Mucosa of stomach (tissue), 1 donor: ENCODE measurements at regions not wholly inside any gene's neighbourhood (a gene's known extent, or its start where the extent isn't known, plus 50 kb on each side); places are given as distances from the start of the nearest gene placed in this dataset.

Experiments
- H3K27me3 ChIP-seq: one replicate; pipeline ENCODE4 v1.7.0; 2013; ENCODE audit warnings: mild to moderate bottlenecking, low read length; ENCODE audit not compliant: control insufficient read depth, insufficient read depth
- H3K36me3 ChIP-seq: one replicate; pipeline ENCODE4 v1.7.0; 2013; ENCODE audit warnings: low read length; ENCODE audit not compliant: control insufficient read depth, insufficient read depth
- H3K4me1 ChIP-seq: one replicate; pipeline ENCODE4 v1.7.0; 2013; ENCODE audit warnings: mild to moderate bottlenecking, low read length; ENCODE audit not compliant: control insufficient read depth, insufficient read depth
- H3K4me3 ChIP-seq: one replicate; pipeline ENCODE4 v1.7.0; 2013; ENCODE audit warnings: low read length
- H3K9ac ChIP-seq: one replicate; pipeline ENCODE4 v1.7.0; 2013; ENCODE audit warnings: mild to moderate bottlenecking, low read length, moderate library complexity
- H3K9me3 ChIP-seq: one replicate; pipeline ENCODE4 v1.7.0; 2013; ENCODE audit warnings: mild to moderate bottlenecking, low read length, moderate library complexity; ENCODE audit not compliant: control insufficient read depth
- donor health status: Pancreatic carcinoma.

- Histone ChIP-seq H3K4me3 (no peak overlapping the region), H3K4me1 (no peaks in the 10 kb centered on the region)
These were observed 192.8 kb downstream of the LTN1 start for GRCh38 chr21:28799926-28800325.

GRCh38 chr21:28798798-28799197 is 193.9 kb downstream of the LTN1 start:
- no peaks in the 10 kb centered on the region for H3K4me1 ChIP-seq
- H3K9ac ChIP-seq, result no peak overlapping the region
- no peaks in the 10 kb centered on the region for H3K36me3 ChIP-seq
- no peak overlapping the region for H3K4me3 ChIP-seq
- H3K27me3 ChIP-seq, result no peaks in the 10 kb centered on the region
- H3K9me3 ChIP-seq, result no peaks in the 10 kb centered on the region

More at GRCh38 chr21:28799926-28800325, 192.8 kb downstream of the LTN1 start:
- H3K36me3 ChIP-seq, result no peaks in the 10 kb centered on the region
- no peaks in the 10 kb centered on the region for H3K27me3 ChIP-seq
- no peaks in the 10 kb centered on the region for H3K9me3 ChIP-seq
- no peak overlapping the region for H3K9ac ChIP-seq

- Histone ChIP-seq H3K4me1 (no peaks in the 10 kb centered on the region), H3K9me3 (no peaks in the 10 kb centered on the region), H3K9ac (no peak overlapping the region), H3K4me3 (no peak overlapping the region), H3K36me3 (no peaks in the 10 kb centered on the region), H3K27me3 (no peaks in the 10 kb centered on the region)
These were observed 197.4 kb downstream of the LTN1 start for GRCh38 chr21:28795251-28795650.

- Histone ChIP-seq H3K9ac (no peak overlapping the region), H3K4me3 (no peak overlapping the region), H3K4me1 (no peaks in the 10 kb centered on the region), H3K27me3 (no peaks in the 10 kb centered on the region), H3K9me3 (no peaks in the 10 kb centered on the region), H3K36me3 (no peaks in the 10 kb centered on the region)
These were observed 198.3 kb downstream of the LTN1 start for GRCh38 chr21:28794371-28794851.

GRCh38 chr21:28793043-28793442 is 199.6 kb downstream of the LTN1 start:
- no peaks in the 10 kb centered on the region for H3K36me3 ChIP-seq
- H3K4me3 ChIP-seq, result no peak overlapping the region
- no peaks in the 10 kb centered on the region for H3K27me3 ChIP-seq

GRCh38 chr21:28791595-28792282 is 200.9 kb downstream of the LTN1 start:
- no peak overlapping the region for H3K4me3 ChIP-seq
- H3K27me3 ChIP-seq, result no peaks in the 10 kb centered on the region
- H3K4me1 ChIP-seq, result no peaks in the 10 kb centered on the region
- no peak overlapping the region for H3K9ac ChIP-seq
- no peaks in the 10 kb centered on the region for H3K36me3 ChIP-seq
- H3K9me3 ChIP-seq, result no peaks in the 10 kb centered on the region

More at GRCh38 chr21:28793043-28793442, 199.6 kb downstream of the LTN1 start:
- no peak overlapping the region for H3K9ac ChIP-seq
- H3K9me3 ChIP-seq, result no peaks in the 10 kb centered on the region
- H3K4me1 ChIP-seq, result no peaks in the 10 kb centered on the region

GRCh38 chr21:28790335-28790734 is 202.3 kb downstream of the LTN1 start:
- Histone ChIP-seq H3K27me3 (no peaks in the 10 kb centered on the region), H3K4me1 (no peaks in the 10 kb centered on the region), H3K4me3 (no peak overlapping the region), H3K9ac (no peak overlapping the region), H3K9me3 (no peaks in the 10 kb centered on the region), H3K36me3 (no peaks in the 10 kb centered on the region)

GRCh38 chr21:28789523-28789922 is 203.2 kb downstream of the LTN1 start:
- no peak overlapping the region for H3K9ac ChIP-seq
- H3K4me3 ChIP-seq, result no peak overlapping the region
- H3K27me3 ChIP-seq, result no peaks in the 10 kb centered on the region
- H3K4me1 ChIP-seq, result no peaks in the 10 kb centered on the region
- H3K36me3 ChIP-seq, result no peaks in the 10 kb centered on the region
- H3K9me3 ChIP-seq, result no peaks in the 10 kb centered on the region

- Histone ChIP-seq H3K9ac (no peak overlapping the region), H3K36me3 (no peaks in the 10 kb centered on the region), H3K4me1 (no peaks in the 10 kb centered on the region), H3K4me3 (no peak overlapping the region), H3K27me3 (no peaks in the 10 kb centered on the region), H3K9me3 (no peaks in the 10 kb centered on the region)
These were observed 204.6 kb downstream of the LTN1 start for GRCh38 chr21:28788030-28788429.

- H3K4me3 ChIP-seq, result no peak overlapping the region
- no peaks in the 10 kb centered on the region for H3K36me3 ChIP-seq
- no peaks in the 10 kb centered on the region for H3K9me3 ChIP-seq
- H3K4me1 ChIP-seq, result no peaks in the 10 kb centered on the region
- H3K27me3 ChIP-seq, result no peaks in the 10 kb centered on the region
- no peak overlapping the region for H3K9ac ChIP-seq
These were observed 209.0 kb downstream of the LTN1 start for GRCh38 chr21:28783641-28784185.

GRCh38 chr21:28781602-28782276 is 210.9 kb downstream of the LTN1 start:
- Histone ChIP-seq H3K9ac (no peak overlapping the region), H3K36me3 (no peaks in the 10 kb centered on the region), H3K9me3 (no peaks in the 10 kb centered on the region), H3K27me3 (no peaks in the 10 kb centered on the region), H3K4me1 (no peaks in the 10 kb centered on the region), H3K4me3 (no peak overlapping the region)

GRCh38 chr21:28779914-28780313 is 212.8 kb downstream of the LTN1 start:
- H3K9me3 ChIP-seq, result no peaks in the 10 kb centered on the region
- no peaks in the 10 kb centered on the region for H3K27me3 ChIP-seq
- no peaks in the 10 kb centered on the region for H3K36me3 ChIP-seq
- H3K4me1 ChIP-seq, result no peaks in the 10 kb centered on the region
- no peak overlapping the region for H3K4me3 ChIP-seq
- no peak overlapping the region for H3K9ac ChIP-seq
